ENCODE measurements at regions not wholly inside any gene's neighbourhood (a gene's known extent, or its start where the extent isn't known, plus 50 kb on each side); places are given as distances from the start of the nearest gene placed in this dataset.

- no peak overlapping the region for H3K4me3 ChIP-seq (ENCODE audit: low read depth, low read length)
- DNase-seq (ENCODE audit: low read depth) = peak; percentile 59
- TF ChIP-seq CTCF (IDR thresholded peaks at IDR 0.05; ENCODE audit: low read depth, low read length) (no peak), MYC (IDR thresholded peaks at IDR 0.05; ENCODE audit: low read depth, low read length) (no peak), MAX (IDR thresholded peaks at IDR 0.05; ENCODE audit: low read depth, low read length) (no peak), POLR2A (IDR thresholded peaks at IDR 0.05; ENCODE audit: extremely low read depth, insufficient read length) (no peak)
These were observed 204.9 kb downstream of the CTTN start for GRCh38 chr11:70603114-70603755.

- no peak overlapping the region for H3K4me3 ChIP-seq (ENCODE audit: low read depth, low read length)
- peak; percentile 34 for DNase-seq (ENCODE audit: low read depth)
- no peak for TF ChIP-seq POLR2A (IDR thresholded peaks at IDR 0.05; ENCODE audit: extremely low read depth, insufficient read length)
- no peak for TF ChIP-seq MAX (IDR thresholded peaks at IDR 0.05; ENCODE audit: low read depth, low read length)
- TF ChIP-seq CTCF (IDR thresholded peaks at IDR 0.05; ENCODE audit: low read depth, low read length) = no peak
- no peak for TF ChIP-seq MYC (IDR thresholded peaks at IDR 0.05; ENCODE audit: low read depth, low read length)
These were observed 205.5 kb downstream of the CTTN start for GRCh38 chr11:70603756-70604211.

- no peak for DNase-seq (ENCODE audit: low read depth)
- H3K4me3 ChIP-seq (ENCODE audit: low read depth, low read length) = no peak overlapping the region
- no peak for TF ChIP-seq MAX (IDR thresholded peaks at IDR 0.05; ENCODE audit: low read depth, low read length)
- TF ChIP-seq CTCF (IDR thresholded peaks at IDR 0.05; ENCODE audit: low read depth, low read length) = no peak
- no peak for TF ChIP-seq POLR2A (IDR thresholded peaks at IDR 0.05; ENCODE audit: extremely low read depth, insufficient read length)
- TF ChIP-seq MYC (IDR thresholded peaks at IDR 0.05; ENCODE audit: low read depth, low read length) = no peak
These were observed 205.9 kb downstream of the CTTN start for GRCh38 chr11:70604221-70604620.

GRCh38 chr11:70604630-70605467 is 206.5 kb downstream of the CTTN start:
- no peak overlapping the region for H3K4me3 ChIP-seq (ENCODE audit: low read depth, low read length)

GRCh38 chr11:70605468-70605815 is 207.1 kb downstream of the CTTN start:
- no peak overlapping the region for H3K4me3 ChIP-seq (ENCODE audit: low read depth, low read length)
- DNase-seq (ENCODE audit: low read depth) = no peak
- TF ChIP-seq POLR2A (IDR thresholded peaks at IDR 0.05; ENCODE audit: extremely low read depth, insufficient read length) (no peak), MAX (IDR thresholded peaks at IDR 0.05; ENCODE audit: low read depth, low read length) (no peak), CTCF (IDR thresholded peaks at IDR 0.05; ENCODE audit: low read depth, low read length) (no peak), MYC (IDR thresholded peaks at IDR 0.05; ENCODE audit: low read depth, low read length) (no peak)

More at GRCh38 chr11:70604630-70605467, 206.5 kb downstream of the CTTN start:
- no peak for TF ChIP-seq MAX (IDR thresholded peaks at IDR 0.05; ENCODE audit: low read depth, low read length)
- no peak for TF ChIP-seq POLR2A (IDR thresholded peaks at IDR 0.05; ENCODE audit: extremely low read depth, insufficient read length)
- no peak for TF ChIP-seq CTCF (IDR thresholded peaks at IDR 0.05; ENCODE audit: low read depth, low read length)
- no peak for TF ChIP-seq MYC (IDR thresholded peaks at IDR 0.05; ENCODE audit: low read depth, low read length)
- DNase-seq (ENCODE audit: low read depth) = no peak

Measured in NB4 (cell line).